GM21515 (cell line): ENCODE measurements at regions not wholly inside any gene's neighbourhood (a gene's known extent, or its start where the extent isn't known, plus 50 kb on each side); places are given as distances from the start of the nearest gene placed in this dataset.

Source experiments
- ATAC-seq: cut with Tn5 transposase; IDR thresholded peaks from one replicate; pipeline ENCODE4 v1.9.1; 2021; ENCODE audit not compliant: unreplicated experiment

DNA sequence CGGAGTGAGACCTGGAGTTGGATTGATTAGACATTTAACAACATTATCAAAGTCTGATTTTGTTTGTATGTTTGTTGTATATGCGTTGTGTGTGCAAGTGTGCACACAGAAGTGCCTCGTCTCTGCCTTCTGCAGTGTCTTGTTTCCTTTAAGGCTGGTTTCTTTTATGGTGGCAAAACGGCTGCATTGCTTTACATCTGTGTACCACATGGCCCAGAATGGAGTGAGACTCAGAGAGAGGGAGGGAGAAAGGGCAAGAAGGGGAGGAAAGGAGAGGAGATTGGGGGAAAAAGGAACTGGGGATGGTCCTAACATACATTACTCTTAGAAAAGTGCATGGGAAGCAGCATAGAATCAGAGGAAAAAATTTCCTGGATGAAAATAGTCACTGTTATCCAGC lies 99.7 kb upstream of the WLS start:
- no peak for ATAC-seq

DNA sequence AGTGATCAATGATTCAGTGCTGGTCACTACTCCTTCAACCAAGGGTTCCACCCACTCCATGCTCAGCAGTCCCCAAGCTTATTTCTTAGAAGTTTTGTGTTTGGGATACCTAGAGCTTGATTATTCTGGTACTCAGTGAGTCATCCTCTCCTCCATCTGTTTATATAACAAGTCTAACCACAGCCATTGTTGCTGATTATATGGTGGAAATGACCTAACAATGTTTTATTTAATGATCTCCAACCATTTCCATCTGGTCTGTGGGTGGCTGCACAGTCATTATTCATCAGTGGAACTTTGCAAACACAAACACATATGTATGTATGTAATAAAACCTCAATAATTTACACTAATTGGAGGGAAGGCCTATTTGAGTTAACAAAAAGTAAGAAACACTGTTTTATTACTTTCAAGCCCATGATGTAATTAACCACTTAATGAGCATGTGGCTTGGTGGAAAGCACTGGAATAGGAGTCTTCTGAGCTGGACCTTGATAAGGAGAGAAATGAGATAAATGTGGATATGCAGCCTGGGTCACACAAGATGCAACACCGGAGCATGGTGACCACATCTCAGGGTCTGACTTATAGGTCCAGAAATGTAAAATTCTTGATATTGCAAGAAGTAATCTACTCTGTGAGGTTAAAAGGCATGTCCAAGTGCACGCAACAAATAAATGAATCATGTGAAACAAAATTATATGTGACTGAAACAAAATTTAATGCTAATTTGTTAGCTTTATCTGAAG lies 99.0 kb upstream of the WLS start:
- ATAC-seq: no peak

DNA sequence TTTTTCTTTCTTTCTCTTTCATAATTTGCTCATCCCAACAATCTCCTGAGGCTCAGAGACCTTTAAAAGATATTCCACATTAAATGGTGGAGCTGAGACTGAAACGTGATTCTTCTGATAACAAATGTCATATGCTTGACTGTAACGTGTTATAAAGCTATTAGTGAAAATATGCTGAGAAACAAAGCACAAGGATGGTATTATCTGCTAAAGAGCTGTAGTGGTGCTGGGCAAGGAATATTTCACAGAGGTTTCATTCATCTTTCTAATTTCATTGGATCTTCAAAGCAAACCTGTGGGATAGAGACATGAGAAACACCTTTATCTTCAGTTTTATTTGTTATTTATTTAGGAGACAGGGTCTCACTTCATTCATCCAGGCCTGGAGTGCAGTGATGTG lies 98.1 kb upstream of the WLS start:
- ATAC-seq: no peak

DNA sequence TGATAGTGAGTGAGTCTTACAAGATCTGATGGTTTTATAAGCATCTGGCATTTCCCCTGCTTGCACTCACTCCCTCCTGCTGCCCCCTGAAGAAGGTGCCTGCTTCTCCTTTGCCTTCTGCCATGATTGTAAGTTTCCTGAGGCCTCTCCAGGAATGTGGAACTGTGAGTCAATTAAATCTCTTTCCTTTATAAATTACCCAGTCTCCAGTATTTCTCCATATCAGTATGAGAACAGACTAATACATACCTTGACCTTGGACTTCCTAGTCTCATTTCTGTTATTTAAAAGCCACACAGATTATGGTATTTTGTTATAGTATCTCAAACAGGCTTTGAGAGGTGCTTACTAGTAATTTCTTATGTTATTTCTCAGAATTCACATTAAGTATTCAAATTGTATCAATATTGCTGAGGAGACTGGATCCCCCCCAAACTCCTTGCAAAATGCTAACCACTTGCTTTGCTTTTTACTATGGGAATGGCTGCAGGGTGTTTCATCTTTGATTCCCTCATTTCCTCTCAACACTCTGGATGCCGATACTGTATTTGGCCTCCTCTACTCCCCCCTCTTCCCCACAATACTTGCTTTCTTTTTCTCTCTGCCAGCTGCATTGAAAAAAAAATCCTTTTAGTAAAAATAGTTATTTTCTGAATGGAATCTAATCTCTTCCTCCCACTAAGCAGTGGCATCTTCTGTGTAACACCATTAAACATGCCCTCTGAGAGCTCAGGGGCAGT lies 96.9 kb upstream of the WLS start:
- no peak for ATAC-seq

DNA sequence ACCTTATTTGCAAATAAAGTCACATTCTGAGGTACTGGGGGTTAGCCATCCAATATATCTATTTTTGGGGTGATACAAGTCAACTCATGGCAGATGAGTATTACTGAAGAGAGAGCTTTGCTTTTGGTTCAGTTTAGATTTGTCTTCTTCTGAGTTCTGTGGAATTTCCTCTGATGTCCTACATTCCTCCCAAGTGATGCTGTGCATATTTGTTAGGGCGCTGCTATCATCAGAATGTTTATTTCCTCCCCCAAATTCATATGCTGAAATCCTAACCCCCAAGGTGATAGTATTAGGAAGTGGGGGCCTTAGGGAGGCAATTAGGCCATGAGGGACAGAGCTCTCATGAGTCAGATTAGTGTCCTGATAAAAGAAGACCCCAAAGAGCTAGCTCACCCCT lies 96.2 kb upstream of the WLS start:
- no peak for ATAC-seq

DNA sequence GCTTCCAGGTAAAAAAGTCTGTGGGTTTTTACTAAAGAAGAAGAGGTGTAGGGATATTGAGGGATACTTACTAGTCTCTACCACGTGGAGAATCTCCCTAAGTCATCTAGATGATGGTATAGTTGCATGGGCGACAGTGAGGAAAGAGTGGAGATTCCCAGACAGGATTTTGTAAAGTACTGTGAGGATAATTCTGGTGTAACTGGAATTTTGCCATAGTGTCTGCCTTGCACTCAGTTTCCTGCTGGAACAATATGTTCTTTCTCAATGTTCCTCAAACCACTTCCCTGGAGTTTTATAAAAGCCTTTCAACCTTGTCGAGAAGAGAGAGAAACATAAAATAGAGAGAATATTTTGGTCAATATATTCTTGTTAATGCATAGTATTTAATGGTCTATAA lies 95.1 kb upstream of the WLS start:
- no peak for ATAC-seq

DNA sequence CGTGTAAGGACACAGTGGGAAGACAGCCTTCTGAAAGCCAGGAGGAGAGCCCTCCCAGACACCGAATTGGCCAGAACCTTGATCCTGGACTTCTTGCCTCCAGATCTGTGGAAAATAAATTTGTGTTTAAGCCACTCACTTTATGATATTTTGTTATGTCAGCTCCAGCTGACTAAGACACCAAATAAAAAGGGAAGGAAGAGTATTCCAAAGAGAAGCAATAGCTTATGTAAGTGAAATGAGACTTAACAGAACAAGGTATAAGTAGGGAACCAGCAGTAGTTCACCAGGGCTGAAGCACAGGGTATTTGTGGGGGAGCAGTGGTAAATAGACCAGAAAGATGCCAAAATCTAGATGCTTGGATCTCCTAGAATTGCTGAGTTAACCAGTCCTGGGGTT lies 94.2 kb upstream of the WLS start:
- no peak for ATAC-seq

DNA sequence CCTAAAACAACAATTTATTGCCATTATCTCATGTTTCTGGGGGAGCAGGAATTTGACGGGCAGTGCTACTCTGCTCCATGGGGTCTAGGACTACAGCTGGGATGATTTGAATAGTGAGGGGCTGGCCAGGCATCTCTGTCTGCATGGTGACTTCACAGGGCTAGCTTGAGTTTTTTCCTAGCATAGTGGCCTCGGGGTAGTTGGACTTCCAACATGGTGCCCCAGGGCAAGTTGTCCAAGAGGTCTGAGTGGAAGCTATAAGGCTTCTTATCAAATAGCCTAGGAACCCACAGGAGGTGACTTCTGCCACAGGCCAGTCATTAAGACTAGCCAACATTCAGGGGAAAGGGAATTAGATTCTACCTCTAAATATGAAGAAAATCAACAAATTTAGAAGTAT lies 92.0 kb upstream of the WLS start:
- ATAC-seq: no peak

DNA sequence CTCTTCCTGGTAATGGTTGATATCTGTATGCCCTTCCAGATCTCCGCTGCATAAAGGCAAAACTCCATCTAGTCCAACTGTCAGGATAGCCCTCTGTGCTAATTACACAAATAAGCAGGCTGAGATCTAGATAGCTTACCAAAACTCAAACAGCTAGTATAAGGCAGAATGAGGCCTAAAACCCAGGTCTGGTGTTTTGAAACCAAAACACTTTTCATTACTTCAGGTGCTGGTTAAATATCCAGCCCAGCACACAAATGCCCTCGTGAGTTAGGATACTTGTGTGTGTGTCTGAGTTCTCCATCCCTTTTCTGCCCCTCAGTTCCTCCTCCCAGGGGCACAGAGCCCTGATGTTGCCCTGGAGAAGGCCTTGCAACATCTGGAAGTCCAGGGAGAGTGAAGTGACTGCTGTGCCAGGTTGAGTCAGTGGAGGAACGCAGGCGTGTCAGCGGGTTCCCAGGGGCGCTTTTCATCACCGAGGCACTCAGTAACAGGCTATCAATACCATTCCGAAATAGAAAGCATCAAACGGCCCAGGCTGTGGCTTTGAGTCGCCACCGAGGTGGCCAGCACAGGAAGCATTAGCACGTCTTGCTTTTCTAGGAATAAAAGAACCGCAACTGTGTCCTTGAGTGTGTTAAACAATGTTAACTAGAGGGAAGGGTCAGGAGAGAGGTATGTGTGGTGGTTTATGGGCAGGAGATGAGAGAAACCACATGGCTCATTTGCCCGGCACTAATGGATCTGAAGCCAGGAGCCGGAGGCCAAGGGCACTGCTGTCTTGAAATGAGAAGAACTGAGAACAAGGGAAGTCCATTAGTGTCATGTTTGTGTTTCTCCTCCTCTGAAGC lies 90.7 kb upstream of the WLS start:
- ATAC-seq: no peak

DNA sequence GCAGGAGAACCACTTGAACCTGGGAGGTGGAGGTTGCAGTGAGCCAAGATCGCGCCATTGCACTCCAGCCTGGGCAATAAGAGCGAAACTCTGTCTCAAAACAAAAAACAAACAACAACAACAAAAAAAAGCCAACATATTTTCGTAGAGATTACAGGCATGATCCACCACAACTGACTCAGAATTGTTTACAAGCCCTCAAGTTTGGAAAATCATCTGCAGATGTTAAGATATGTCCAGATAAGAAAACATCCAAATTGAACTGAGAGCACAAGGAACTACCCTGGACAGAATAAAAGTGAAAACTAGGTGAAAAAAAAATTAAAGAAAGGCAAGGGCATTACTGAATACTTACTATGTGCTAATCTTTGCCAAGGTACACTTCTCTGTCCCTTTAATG lies 89.8 kb upstream of the WLS start:
- ATAC-seq: no peak

DNA sequence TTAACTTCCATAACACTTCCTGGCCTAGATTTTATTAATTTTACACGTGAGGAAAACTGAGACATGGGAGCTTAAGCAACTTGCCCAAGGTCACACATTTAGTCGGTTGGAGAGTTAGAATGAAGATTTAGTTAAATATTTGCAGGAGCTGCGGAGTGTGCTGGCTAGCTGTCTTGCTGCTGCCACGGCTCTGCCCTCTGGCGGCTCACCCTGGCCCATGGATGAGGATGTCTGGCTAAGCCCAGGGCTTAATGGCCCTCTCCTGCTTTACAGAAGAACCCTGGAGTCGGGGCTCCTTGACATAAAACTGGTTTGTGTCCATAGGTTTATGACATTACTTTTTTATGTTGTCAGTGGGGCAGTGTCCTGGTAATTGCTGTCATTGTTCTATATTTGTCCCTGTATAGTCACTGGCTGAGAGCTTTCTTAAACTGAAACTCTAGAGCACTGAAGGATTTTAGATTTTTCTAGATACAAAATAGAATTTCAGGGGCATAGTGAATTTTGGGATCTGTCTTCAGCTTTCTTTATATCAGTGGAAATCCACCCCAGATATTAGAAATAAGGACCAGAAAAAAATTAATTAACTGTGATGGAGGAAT lies 88.9 kb upstream of the WLS start:
- ATAC-seq: no peak

DNA sequence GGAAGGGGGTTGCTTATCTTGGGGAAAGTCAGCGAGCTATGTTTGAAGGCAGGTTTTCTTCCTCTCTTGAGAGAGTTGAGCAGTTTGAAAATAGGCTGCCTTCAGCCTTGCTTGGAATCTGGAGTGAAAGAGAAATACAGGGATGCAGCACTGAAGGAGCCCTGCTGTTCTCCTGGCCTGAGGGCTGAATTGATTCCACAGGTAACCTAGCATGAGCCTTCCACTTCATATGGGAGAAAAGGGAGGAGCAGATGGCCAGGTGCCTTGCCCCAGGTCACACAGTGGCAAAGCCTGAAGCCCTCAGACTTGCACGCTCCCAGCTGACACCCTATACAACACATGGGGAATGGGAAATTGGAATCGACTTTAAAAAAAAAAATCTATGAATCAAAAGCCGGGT lies 88.0 kb upstream of the WLS start:
- ATAC-seq: no peak

DNA sequence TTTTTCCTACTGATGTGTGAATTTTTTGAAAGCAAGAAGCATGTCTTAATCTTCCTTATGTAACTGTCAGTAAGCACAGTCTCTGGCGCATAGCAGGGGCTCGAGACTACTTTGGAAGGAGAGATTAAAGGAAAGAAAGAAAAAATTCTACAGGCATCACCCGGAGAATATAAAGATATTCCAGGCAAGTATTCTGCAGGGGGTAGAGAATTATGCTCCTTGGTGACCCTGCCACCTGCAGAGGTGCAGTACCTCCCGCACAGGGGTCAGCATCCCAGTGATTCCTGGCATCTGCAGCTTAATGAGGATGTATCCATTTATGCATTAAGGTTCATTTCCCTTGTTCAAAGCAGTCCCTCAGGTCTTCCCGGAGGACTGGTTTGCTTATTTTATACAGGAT lies 87.6 kb upstream of the WLS start:
- no peak for ATAC-seq

DNA sequence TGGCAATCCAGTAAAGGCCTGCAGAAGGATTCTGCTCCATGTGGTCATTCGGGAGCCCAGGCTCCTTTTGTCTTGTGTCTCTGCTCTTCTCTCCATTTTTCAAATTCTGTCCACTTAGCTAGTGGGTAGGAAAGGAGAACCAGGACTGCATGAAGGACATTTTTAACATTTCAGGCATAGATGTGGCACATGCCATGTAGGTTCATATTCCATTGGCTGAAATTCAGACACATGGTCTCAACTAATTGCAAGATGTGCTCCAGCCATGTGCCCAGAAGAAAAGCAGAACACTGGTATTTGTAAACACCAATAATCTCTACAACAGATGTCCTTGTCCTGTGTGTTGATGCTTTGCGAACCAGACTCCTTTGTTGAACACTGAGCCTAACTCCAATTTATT lies 85.2 kb upstream of the WLS start:
- ATAC-seq: no peak

DNA sequence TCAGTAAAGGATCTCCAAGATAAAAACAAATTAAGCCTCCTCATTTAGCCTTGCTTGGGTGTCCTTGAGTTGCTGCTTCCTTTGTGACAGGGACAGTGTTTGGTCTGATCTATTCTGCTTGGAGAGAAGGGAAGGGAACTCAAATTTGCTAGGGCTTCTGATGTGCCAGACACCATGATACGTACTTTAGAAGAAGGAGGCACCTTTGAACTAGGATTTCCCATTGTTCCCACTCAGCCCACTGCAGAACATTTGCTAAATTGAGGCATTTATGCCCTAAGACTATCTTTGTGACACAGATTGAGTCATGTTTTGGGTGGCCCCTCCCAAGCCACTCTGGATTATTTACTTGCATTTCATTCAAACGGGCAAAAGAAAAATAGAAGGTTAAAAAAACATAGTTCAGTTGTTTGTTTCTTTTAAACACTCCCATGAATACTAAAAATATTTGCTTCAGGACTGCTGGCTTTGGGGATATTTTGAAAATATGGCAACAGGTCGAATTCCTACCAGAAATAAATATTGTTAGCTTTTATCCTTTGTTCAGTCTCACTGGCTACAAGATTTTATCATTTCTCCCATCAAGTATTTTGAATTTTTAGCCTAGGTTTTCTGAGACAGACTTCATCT lies 81.9 kb upstream of the WLS start:
- ATAC-seq: no peak

DNA sequence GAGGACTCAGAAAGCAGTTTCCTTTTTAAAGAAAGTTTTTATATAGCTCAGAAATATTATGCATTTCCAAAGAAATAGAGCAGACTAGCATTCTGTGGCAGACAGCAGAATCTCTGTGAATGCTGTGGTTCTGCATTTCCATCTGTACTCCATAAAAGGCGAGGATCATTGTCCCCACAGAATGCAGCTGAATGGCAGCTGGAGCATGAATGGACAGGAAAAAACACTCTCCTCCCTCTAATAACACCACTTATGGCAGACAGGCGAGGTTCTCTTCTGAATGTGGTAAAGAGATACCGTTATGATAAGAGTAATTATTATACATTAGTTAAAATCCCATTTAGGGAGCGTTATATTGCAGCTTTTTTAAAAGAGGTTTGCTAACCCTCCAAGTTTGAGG lies 81.4 kb upstream of the WLS start:
- no peak for ATAC-seq

DNA sequence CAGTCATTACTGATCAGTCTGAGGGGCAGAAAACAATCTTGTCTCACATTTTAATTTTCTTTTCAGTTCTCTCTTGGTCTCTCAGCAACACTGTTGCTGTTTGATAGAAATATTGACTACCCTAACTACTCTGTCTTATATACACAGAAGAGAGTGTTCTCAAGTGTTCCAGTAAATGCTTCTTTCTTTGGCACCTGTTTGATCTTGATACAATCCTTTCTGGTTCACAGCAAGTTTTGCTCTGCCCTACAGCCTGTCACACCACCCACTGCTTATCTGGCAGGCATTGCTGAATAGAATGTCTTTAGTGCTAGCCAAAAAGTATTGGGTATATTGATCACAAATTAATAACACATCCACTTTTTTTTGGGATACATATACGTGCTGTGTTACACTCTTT lies 75.7 kb upstream of the WLS start:
- ATAC-seq: no peak

DNA sequence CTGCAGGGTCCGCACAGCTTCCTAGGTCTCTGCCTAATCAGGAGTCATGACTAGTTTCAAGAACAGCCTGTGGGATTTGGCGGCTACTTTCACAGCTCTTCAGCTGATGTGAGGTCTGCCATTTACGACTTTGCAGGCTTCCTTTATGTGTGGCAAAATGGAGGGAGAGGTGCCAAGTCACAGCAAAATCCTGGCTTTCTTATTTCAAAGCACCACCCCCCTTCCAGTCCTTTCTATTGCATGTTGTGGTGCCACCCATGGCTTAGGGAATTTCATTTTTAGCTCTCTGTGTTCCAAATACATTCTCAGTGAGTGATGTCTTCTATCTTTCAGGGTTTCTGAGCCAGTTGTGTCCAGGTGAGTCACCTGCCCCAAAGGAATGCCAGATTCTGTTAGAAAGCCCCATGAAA lies 75.1 kb upstream of the WLS start:
- ATAC-seq: no peak

DNA sequence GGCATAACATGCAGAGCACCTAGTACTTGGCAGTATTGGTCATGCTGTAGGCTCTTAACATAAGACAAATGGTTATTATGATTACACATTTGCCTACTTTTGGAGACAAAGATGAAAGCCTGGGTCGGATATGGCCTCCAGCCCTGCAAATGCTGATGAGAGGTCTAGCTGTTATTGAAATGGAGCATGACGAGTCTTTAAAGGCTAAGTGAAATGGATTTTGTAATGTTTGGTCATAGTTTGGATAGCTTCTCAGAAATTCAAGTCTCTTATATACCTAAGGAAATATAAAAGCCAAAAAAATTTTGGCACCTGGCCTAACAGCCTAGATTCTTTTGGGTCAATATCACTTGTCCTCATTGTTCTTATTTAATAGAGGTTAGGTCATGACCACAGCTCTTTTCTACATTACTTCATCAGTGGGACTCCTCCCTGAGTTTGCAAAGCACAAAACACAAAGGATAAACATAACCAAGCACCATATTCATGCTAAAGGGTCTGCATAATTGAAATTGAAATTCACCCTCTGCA lies 69.2 kb upstream of the WLS start:
- no peak for ATAC-seq

DNA sequence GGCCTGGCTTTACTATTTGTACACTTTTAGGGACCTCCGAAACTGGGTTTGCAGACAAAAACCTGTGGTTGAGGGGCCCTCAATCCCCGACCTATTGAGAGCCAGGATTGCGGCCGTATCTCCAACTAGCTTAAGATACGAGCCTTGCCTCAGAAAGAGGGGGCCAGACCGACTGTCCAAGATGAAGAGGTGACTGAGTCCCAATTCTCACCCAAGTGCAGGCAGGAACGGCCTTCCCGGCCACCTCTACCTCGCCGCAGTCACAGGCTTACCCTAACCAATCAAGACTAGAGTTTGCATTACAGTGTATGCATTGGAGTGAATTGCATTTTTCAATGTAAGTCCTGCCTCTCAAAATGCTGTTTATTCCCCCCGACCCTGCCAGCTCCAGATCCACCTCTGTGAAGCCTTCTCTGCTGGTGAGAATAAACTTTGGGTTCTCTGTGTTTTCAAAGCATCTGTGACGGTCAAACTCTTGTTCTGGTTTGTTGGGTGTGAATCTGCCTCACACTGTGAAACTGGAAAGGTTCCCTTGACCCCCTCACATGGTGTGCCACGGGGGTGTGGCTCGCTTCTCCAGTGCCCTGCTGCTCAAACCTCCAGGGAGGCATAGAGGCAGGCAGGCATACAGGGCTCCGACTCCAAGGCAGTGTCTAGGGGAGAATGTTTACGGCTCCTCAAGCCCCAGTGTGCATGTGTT lies 62.2 kb upstream of the WLS start:
- ATAC-seq: no peak
